HUES6 (cell line): ENCODE measurements at regions not wholly inside any gene's neighbourhood (a gene's known extent, or its start where the extent isn't known, plus 50 kb on each side); places are given as distances from the start of the nearest gene placed in this dataset.

Source experiments
- H3K27ac ChIP-seq: 2 replicates; pipeline ENCODE4 v1.7.0; 2013; ENCODE audit warnings: low read depth, mild to moderate bottlenecking, low read length, inconsistent platforms
- H3K27me3 ChIP-seq: 2 replicates; pipeline ENCODE4 v1.6.1; 2013; ENCODE audit warnings: low read length; ENCODE audit not compliant: control insufficient read depth, insufficient read depth
- H3K36me3 ChIP-seq: 2 replicates; pipeline ENCODE4 v1.6.1; 2013; ENCODE audit warnings: low read length; ENCODE audit not compliant: control insufficient read depth, insufficient read depth
- H3K4me1 ChIP-seq: 2 replicates; pipeline ENCODE4 v1.6.1; 2013; ENCODE audit warnings: low read length; ENCODE audit not compliant: control insufficient read depth, insufficient read depth
- H3K4me3 ChIP-seq: 2 replicates; pipeline ENCODE4 v1.5.1; 2013; ENCODE audit warnings: low read depth, low read length
- H3K9ac ChIP-seq: one replicate; pipeline ENCODE4 v1.6.1; 2013; ENCODE audit warnings: mild to moderate bottlenecking, low read length
- H3K9me3 ChIP-seq: 2 replicates; pipeline ENCODE4 v1.6.1; 2013; ENCODE audit warnings: low read depth, low read length; ENCODE audit not compliant: control insufficient read depth, insufficient read depth

GRCh38 chr6:122308074-122308473 lies 91.4 kb upstream of the HSF2 start:
- Histone ChIP-seq H3K27me3 (no peaks in the 10 kb centered on the region), H3K4me3 (no peak overlapping the region), H3K9ac (no peak overlapping the region), H3K27ac (no peak overlapping the region), H3K4me1 (no peaks in the 10 kb centered on the region), H3K36me3 (no peaks in the 10 kb centered on the region), H3K9me3 (peaks cover 25% of the 10 kb centered on the region)

GRCh38 chr6:122315842-122316241 lies 83.6 kb upstream of the HSF2 start:
- no peaks in the 10 kb centered on the region for H3K4me1 ChIP-seq
- no peak overlapping the region for H3K27ac ChIP-seq
- H3K27me3 ChIP-seq: no peaks in the 10 kb centered on the region
- no peak overlapping the region for H3K4me3 ChIP-seq
- peaks cover 13% of the 10 kb centered on the region for H3K9me3 ChIP-seq
- H3K36me3 ChIP-seq: no peaks in the 10 kb centered on the region
- H3K9ac ChIP-seq: no peak overlapping the region

- Histone ChIP-seq H3K27me3 (no peaks in the 10 kb centered on the region), H3K4me1 (no peaks in the 10 kb centered on the region), H3K9ac (no peak overlapping the region), H3K36me3 (no peaks in the 10 kb centered on the region), H3K9me3 (no peaks in the 10 kb centered on the region), H3K4me3 (no peak overlapping the region), H3K27ac (no peak overlapping the region)
Observed at GRCh38 chr6:122322824-122323223, 76.6 kb upstream of the HSF2 start.

GRCh38 chr6:122323361-122323760 lies 76.1 kb upstream of the HSF2 start:
- no peak overlapping the region for H3K27ac ChIP-seq
- H3K9ac ChIP-seq: no peak overlapping the region
- no peaks in the 10 kb centered on the region for H3K27me3 ChIP-seq
- no peaks in the 10 kb centered on the region for H3K36me3 ChIP-seq
- H3K4me1 ChIP-seq: no peaks in the 10 kb centered on the region
- no peaks in the 10 kb centered on the region for H3K9me3 ChIP-seq
- no peak overlapping the region for H3K4me3 ChIP-seq

GRCh38 chr6:122330315-122330714 lies 69.1 kb upstream of the HSF2 start:
- Histone ChIP-seq H3K36me3 (no peaks in the 10 kb centered on the region), H3K27me3 (no peaks in the 10 kb centered on the region), H3K27ac (no peak overlapping the region), H3K4me3 (no peak overlapping the region), H3K9me3 (no peaks in the 10 kb centered on the region), H3K4me1 (no peaks in the 10 kb centered on the region), H3K9ac (no peak overlapping the region)

- no peaks in the 10 kb centered on the region for H3K27me3 ChIP-seq
- H3K9ac ChIP-seq: no peak overlapping the region
- no peak overlapping the region for H3K4me3 ChIP-seq
- no peaks in the 10 kb centered on the region for H3K9me3 ChIP-seq
- no peaks in the 10 kb centered on the region for H3K4me1 ChIP-seq
- no peaks in the 10 kb centered on the region for H3K36me3 ChIP-seq
- H3K27ac ChIP-seq: no peak overlapping the region
Observed at GRCh38 chr6:122337645-122338044, 61.8 kb upstream of the HSF2 start.

- Histone ChIP-seq H3K9me3 (no peaks in the 10 kb centered on the region), H3K27me3 (no peaks in the 10 kb centered on the region), H3K27ac (no peak overlapping the region), H3K4me3 (no peak overlapping the region), H3K36me3 (no peaks in the 10 kb centered on the region), H3K9ac (no peak overlapping the region), H3K4me1 (no peaks in the 10 kb centered on the region)
Observed at GRCh38 chr6:122339661-122340060, 59.8 kb upstream of the HSF2 start.

GRCh38 chr6:122347280-122347679 lies 52.2 kb upstream of the HSF2 start:
- no peaks in the 10 kb centered on the region for H3K9me3 ChIP-seq
- no peak overlapping the region for H3K27ac ChIP-seq
- H3K27me3 ChIP-seq: no peaks in the 10 kb centered on the region
- H3K4me3 ChIP-seq: no peak overlapping the region
- H3K36me3 ChIP-seq: no peaks in the 10 kb centered on the region
- no peaks in the 10 kb centered on the region for H3K4me1 ChIP-seq
- no peak overlapping the region for H3K9ac ChIP-seq

GRCh38 chr6:122347751-122348150 lies 51.7 kb upstream of the HSF2 start:
- no peaks in the 10 kb centered on the region for H3K4me1 ChIP-seq
- no peaks in the 10 kb centered on the region for H3K9me3 ChIP-seq
- no peaks in the 10 kb centered on the region for H3K27me3 ChIP-seq
- H3K27ac ChIP-seq: no peak overlapping the region
- no peak overlapping the region for H3K4me3 ChIP-seq
- no peaks in the 10 kb centered on the region for H3K36me3 ChIP-seq
- no peak overlapping the region for H3K9ac ChIP-seq
